ENCODE measurements at regions not wholly inside any gene's neighbourhood (a gene's known extent, or its start where the extent isn't known, plus 50 kb on each side); places are given as distances from the start of the nearest gene placed in this dataset.

DNA sequence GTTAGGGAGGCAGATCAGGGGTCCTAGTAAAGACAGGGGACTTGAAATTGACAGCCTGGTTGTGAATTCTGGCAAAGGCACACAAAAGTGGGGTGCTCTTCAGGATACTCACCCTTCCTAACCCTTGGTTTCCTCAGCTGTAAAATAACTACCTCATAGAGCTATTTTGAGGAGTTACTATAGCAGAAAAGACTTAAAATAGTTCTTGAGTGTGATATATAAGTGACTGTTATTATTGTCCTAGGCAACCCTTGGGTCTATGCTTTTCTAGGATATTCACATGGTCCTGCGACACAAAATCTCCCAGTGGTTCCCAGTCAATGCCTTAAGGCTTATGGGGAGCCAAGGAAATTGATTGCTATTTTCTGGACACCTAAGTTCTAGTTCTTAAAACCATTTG is 98.1 kb upstream of the NAMPT start:
- intact Hi-C loops (cut with micrococcal nuclease), result no loop called here
- H3K27me3 Mint-ChIP-seq (ENCODE audit: low read depth), result peaks cover 13% of the 10 kb centered on the region
- CTCF ChIA-PET, result no interaction called here

DNA sequence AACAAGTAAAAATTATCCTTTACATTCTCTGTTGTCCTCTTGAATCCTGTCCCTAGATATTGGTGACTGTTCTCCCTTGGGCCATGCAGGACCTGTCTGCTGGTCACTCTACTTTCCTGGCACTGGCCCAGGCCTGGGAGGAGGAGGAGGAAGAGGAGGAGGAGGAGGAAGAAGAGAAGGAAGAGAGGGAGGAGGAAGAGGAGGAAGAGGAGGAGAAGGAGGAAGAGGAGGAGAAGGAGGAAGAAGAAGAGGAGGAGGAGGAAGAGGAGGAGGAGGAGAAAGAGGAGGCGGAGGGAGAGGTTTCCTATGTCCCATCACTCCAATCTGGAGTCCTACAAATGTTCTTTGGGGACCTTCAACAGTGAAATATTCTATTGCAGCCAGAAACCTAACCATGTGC is 97.3 kb upstream of the NAMPT start:
- no peak overlapping the region for H3K4me3 Mint-ChIP-seq
- peaks cover 8% of the 10 kb centered on the region for H3K4me1 Mint-ChIP-seq (ENCODE audit: low read depth)

More for the DNA sequence above, 98.1 kb upstream of the NAMPT start:
- Mint-ChIP-seq H3K27ac (no peak overlapping the region), H3K36me3 (ENCODE audit: low read depth) (no peaks in the 10 kb centered on the region), H3K9me3 (no peaks in the 10 kb centered on the region), H3K4me3 (no peak overlapping the region), H3K4me1 (ENCODE audit: low read depth) (peaks cover 2% of the 10 kb centered on the region)
- DNase-seq, result no peak

DNA sequence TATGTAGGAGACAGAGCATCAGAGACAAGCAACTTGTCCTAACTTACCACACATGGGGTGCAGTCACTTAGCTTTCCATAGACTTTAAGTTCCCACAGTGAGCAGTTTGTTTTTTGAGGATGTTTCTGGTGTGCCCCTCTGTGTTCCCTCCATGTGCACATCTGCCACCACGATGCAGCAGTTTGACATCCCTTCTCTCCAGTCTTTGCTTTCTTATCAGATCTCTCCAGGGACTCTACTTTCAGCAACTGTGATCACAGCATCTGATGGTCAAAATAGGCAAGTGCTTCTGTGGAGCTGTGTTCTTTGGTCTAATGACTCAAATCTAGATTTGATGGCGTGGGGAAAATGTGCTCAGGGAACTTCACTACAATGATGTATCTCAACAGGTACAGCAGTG is 96.5 kb upstream of the NAMPT start:
- Mint-ChIP-seq H3K4me1 (ENCODE audit: low read depth) (peaks cover 8% of the 10 kb centered on the region), H3K27ac (no peak overlapping the region), H3K4me3 (no peak overlapping the region), H3K36me3 (ENCODE audit: low read depth) (no peaks in the 10 kb centered on the region), H3K9me3 (no peaks in the 10 kb centered on the region), H3K27me3 (ENCODE audit: low read depth) (peaks cover 13% of the 10 kb centered on the region)
- DNase-seq, result no peak
- CTCF ChIA-PET, result no interaction called here
- intact Hi-C loops (cut with micrococcal nuclease), result no loop called here

More for the DNA sequence above, 97.3 kb upstream of the NAMPT start:
- DNase-seq, result no peak
- Mint-ChIP-seq H3K9me3 (no peaks in the 10 kb centered on the region), H3K36me3 (ENCODE audit: low read depth) (no peaks in the 10 kb centered on the region), H3K27me3 (ENCODE audit: low read depth) (peaks cover 13% of the 10 kb centered on the region), H3K27ac (no peak overlapping the region)
- intact Hi-C loops (cut with micrococcal nuclease), result no loop called here
- CTCF ChIA-PET, result no interaction called here

DNA sequence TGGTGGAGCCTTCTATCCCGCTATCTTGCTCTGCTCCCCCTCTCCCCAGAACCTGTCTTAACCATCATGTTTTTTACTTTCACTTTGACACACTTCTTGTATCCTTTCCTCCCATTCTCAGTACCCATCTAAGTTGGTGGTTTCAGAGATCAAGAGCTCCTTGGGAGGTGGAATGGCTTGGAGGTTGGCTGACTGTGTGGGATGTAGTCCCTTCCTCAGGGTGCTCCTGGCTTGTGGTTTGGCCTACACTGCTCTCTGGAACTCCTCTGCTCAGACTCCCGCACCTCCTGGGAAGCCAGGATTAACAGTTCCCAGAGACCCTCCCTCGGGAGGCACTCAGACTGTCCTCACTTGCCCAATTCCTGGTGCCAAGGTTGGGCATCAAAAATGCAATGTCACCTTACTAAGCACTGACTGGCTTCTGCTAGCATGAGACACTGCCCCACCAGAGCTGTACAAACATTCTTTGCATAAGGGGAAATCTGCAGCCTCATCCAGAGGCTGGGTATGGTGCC is 93.1 kb upstream of the NAMPT start:
- CTCF ChIA-PET, result interaction anchor here (0.7 to 1.9 kb wide), 2 partner anchors 11 to 84 kb away, joined by 3 to 4 read pairs; no protein-coding TSS in a partner anchor
- DNase-seq, result no peak
- Mint-ChIP-seq H3K4me1 (ENCODE audit: low read depth) (peaks cover 8% of the 10 kb centered on the region), H3K27me3 (ENCODE audit: low read depth) (peaks cover 9% of the 10 kb centered on the region), H3K36me3 (ENCODE audit: low read depth) (no peaks in the 10 kb centered on the region), H3K9me3 (no peaks in the 10 kb centered on the region), H3K4me3 (no peak overlapping the region), H3K27ac (no peak overlapping the region)
- intact Hi-C loops (cut with micrococcal nuclease), result loop anchor here (2.0 kb wide), 1 partner anchor 15 kb away; no protein-coding TSS in a partner anchor

DNA sequence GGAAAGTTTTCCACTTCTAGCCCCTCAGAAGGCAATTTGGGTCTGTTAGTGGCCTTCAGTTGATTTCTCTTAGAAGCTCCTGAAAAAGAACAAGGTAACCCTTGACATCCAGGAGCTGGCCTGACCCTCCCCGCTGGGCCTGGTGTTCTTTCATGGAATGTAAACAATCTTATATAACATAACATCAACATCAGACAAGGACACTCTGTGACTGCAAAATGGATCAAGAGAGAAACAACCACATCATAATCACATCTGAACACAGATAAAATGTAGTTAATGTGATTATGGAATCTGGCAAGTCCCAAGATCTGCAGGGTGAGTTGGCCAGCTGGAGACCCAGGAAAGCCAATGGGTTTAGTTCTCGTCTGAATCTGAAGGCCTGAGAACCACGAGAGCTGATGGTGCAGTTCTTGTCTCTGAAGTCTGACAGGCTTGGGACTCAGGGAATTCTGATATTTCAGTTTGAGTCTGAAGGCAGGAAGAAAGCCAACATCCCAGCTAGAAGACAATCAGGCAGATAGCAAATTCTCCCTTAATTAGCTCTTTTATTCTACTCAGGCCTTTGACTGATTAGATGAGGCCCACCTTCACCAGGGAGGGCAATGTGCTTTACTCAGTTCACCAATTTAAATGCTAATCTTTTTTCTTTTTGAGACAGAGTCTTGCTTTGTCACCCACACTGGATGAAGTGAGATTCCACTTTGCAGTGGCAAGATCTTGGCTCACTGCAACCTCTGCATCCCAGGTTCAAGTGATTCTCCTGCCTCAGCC is 91.4 kb upstream of the NAMPT start:
- CTCF ChIA-PET, result interaction anchor here (1.5 to 1.9 kb wide), 2 partner anchors 9 to 106 kb away, joined by 3 to 4 read pairs; no protein-coding TSS in a partner anchor
- no peak overlapping the region for H3K4me3 Mint-ChIP-seq
- no peak overlapping the region for H3K27ac Mint-ChIP-seq
- no peaks in the 10 kb centered on the region for H3K27me3 Mint-ChIP-seq (ENCODE audit: low read depth)
- no peak for DNase-seq
- no peaks in the 10 kb centered on the region for H3K9me3 Mint-ChIP-seq
- peaks cover 8% of the 10 kb centered on the region for H3K4me1 Mint-ChIP-seq (ENCODE audit: low read depth)
- intact Hi-C loops (cut with micrococcal nuclease), result no loop called here
- no peaks in the 10 kb centered on the region for H3K36me3 Mint-ChIP-seq (ENCODE audit: low read depth)

DNA sequence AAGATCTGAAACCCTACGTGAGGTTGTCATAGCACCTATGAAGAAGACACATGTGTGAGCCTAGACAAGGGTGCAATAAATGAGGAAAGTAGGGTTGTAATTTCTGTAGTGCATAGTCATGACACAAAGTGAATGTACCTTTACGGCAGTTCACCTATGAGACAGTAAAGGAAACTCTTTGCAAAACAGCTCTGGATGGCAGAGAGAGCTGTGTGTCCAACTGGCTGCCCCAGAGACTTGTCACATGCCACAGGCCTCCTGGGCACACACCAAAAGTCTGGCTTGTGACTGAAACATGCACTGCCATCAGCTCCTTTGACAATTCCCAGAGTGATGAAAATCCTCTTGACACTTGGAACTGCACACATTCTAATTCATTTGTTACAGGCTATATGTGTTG is 90.7 kb upstream of the NAMPT start:
- no peaks in the 10 kb centered on the region for H3K9me3 Mint-ChIP-seq
- peaks cover 8% of the 10 kb centered on the region for H3K4me1 Mint-ChIP-seq (ENCODE audit: low read depth)
- H3K36me3 Mint-ChIP-seq (ENCODE audit: low read depth), result no peaks in the 10 kb centered on the region
- CTCF ChIA-PET, result no interaction called here
- H3K27ac Mint-ChIP-seq, result no peak overlapping the region
- H3K27me3 Mint-ChIP-seq (ENCODE audit: low read depth), result no peaks in the 10 kb centered on the region
- DNase-seq, result no peak
- intact Hi-C loops (cut with micrococcal nuclease), result no loop called here
- H3K4me3 Mint-ChIP-seq, result no peak overlapping the region

DNA sequence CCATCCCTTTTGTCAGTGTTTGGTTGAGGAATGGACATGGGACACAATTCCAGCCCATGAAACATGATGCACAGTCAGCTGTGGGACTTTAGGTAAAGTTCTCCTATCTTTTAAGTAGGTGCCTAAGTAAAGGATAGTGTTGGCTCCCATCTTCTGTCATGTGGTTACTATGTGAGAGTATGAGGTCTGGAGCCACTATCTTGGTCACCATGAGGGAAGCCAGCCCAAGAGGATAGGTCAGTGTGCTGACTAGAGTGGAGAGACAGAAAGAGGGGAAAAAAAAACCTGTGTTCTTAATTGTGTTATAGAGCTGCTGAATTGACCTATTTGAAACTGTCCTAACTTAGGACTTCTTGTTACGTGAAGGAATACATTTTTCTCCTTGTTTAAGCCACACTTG is 89.7 kb upstream of the NAMPT start:
- H3K27ac Mint-ChIP-seq, result no peak overlapping the region
- CTCF ChIA-PET, result no interaction called here
- H3K27me3 Mint-ChIP-seq (ENCODE audit: low read depth), result no peaks in the 10 kb centered on the region
- H3K4me3 Mint-ChIP-seq, result no peak overlapping the region
- no peak for DNase-seq
- H3K4me1 Mint-ChIP-seq (ENCODE audit: low read depth), result peaks cover 12% of the 10 kb centered on the region
- H3K36me3 Mint-ChIP-seq (ENCODE audit: low read depth), result no peaks in the 10 kb centered on the region
- intact Hi-C loops (cut with micrococcal nuclease), result no loop called here
- no peaks in the 10 kb centered on the region for H3K9me3 Mint-ChIP-seq

DNA sequence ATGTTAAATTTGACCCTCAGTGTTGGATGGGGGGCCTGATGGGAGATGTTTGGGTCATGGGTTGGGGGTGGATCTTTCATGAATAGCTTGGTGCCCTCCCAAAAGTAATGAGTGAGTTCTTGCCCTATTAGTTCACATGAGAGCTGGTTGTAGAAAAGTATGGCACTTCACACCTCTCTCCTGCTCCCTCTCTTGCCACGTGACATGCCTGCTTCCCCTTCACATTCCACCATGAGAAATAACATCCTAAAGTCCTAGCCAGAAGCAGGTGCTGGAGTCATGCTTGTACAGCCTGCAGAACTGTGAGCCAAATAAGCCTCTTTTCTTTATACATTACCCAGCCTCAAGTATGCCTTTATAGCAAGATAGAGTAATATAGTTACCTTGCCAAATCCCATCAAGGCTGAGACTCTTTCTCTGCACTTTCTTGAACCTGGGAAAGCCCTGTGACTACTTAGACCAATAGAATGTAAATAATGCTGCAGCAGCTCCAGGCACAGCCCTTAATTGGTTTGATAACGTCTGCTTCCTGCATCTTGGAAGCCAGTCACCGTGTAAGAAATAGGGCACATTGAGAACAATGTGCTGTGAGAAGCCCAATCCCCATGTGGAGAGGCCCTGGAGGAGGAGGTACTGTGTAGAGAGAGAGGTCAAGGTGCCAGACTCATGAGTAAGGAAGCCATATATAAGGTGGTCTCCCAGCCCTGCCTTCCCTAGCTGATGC is 88.0 kb upstream of the NAMPT start:
- intact Hi-C loops (cut with micrococcal nuclease), result no loop called here
- no peaks in the 10 kb centered on the region for H3K27me3 Mint-ChIP-seq (ENCODE audit: low read depth)
- peaks cover 21% of the 10 kb centered on the region for H3K4me1 Mint-ChIP-seq (ENCODE audit: low read depth)
- CTCF ChIA-PET, result no interaction called here
- H3K4me3 Mint-ChIP-seq, result no peak overlapping the region
- no peak for DNase-seq
- no peaks in the 10 kb centered on the region for H3K9me3 Mint-ChIP-seq
- no peaks in the 10 kb centered on the region for H3K36me3 Mint-ChIP-seq (ENCODE audit: low read depth)
- no peak overlapping the region for H3K27ac Mint-ChIP-seq

DNA sequence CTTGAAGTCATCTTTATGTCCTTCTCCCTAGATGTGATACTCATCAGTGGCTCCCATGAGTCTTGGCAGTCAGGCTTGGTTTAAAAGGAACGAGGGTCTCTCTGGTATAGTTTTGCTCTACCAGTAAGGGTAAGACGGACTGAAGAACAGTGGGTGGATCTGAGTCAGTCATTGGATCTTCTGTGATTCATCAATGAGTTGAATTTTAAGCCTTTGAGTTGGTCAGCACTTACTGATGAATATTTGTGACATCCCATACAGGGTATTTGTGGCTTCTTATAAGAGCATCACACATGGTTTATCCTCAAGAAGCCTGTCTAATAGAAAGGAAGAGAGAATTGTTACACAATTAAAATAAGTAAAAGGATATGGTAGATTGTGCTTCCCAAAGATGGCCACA is 87.3 kb upstream of the NAMPT start:
- intact Hi-C loops (cut with micrococcal nuclease), result no loop called here
- H3K27ac Mint-ChIP-seq, result no peak overlapping the region
- H3K36me3 Mint-ChIP-seq (ENCODE audit: low read depth), result no peaks in the 10 kb centered on the region
- no peaks in the 10 kb centered on the region for H3K27me3 Mint-ChIP-seq (ENCODE audit: low read depth)
- H3K9me3 Mint-ChIP-seq, result no peaks in the 10 kb centered on the region
- H3K4me3 Mint-ChIP-seq, result no peak overlapping the region
- peaks cover 23% of the 10 kb centered on the region for H3K4me1 Mint-ChIP-seq (ENCODE audit: low read depth)
- CTCF ChIA-PET, result no interaction called here
- no peak for DNase-seq

DNA sequence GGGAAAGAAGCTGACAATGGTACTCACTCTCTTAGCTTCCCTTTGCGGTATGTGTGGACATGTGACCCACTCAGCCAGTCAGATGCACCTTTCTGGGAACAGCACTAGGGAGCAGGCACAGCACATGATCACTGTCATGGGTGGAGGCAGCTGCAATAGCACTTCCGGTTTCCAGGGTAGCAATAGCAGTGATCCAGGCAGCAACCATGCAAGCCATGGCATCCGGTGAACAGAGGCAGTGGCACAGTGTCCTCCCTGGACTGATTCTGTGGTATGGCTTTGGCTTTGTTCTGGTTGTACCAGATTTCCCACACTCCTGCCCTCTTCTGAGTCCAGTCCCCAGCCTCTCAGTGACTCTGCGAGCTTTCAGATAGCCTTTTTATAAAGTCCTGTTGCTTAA is 86.8 kb upstream of the NAMPT start:
- intact Hi-C loops (cut with micrococcal nuclease), result no loop called here
- Mint-ChIP-seq H3K4me1 (ENCODE audit: low read depth) (peaks cover 28% of the 10 kb centered on the region), H3K9me3 (no peaks in the 10 kb centered on the region), H3K27me3 (ENCODE audit: low read depth) (no peaks in the 10 kb centered on the region), H3K36me3 (ENCODE audit: low read depth) (no peaks in the 10 kb centered on the region), H3K27ac (no peak overlapping the region), H3K4me3 (no peak overlapping the region)
- CTCF ChIA-PET, result no interaction called here
- DNase-seq, result no peak

DNA sequence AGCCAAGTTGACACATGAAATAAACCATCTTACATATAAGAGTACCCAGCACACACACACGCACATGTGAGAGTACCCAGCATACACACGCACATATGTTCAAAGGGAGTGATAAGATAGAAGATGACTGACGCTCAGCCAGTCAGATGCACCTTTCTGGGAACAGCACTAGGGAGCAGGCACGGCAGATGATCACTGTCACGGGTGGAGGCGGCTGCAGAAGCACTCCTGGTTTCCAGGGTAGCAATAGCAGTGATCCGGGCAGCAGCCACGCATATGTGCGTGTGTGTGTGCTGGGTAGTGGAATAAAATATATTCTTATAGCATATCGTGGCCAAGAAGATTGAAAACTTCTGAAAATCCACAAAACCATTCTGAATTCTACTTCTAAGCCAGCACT is 85.8 kb upstream of the NAMPT start:
- no peaks in the 10 kb centered on the region for H3K36me3 Mint-ChIP-seq (ENCODE audit: low read depth)
- peaks cover 2% of the 10 kb centered on the region for H3K27me3 Mint-ChIP-seq (ENCODE audit: low read depth)
- intact Hi-C loops (cut with micrococcal nuclease), result no loop called here
- no peak overlapping the region for H3K4me3 Mint-ChIP-seq
- CTCF ChIA-PET, result no interaction called here
- H3K27ac Mint-ChIP-seq, result no peak overlapping the region
- no peaks in the 10 kb centered on the region for H3K9me3 Mint-ChIP-seq
- DNase-seq, result no peak
- H3K4me1 Mint-ChIP-seq (ENCODE audit: low read depth), result peaks cover 39% of the 10 kb centered on the region

DNA sequence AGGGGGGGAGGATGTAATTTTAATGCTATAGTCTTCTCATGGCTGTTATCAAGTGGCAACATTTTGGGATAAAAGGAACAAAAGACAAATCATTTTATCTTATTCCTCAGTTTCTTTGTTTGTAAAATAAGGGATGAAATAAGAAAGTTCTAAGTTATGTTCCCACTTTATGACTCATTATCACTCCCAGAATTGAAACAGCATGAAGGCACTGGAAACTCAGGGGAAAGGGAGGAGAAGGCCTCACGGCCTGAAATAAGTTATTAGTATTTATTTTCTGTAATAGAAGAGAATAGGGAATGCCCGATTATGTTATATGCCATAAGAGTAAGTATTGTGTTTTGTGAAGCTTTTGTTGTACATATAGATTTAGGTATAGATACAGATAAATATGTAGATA is 85.0 kb upstream of the NAMPT start:
- Mint-ChIP-seq H3K4me3 (no peak overlapping the region), H3K9me3 (no peaks in the 10 kb centered on the region), H3K36me3 (ENCODE audit: low read depth) (no peaks in the 10 kb centered on the region), H3K27ac (no peak overlapping the region), H3K27me3 (ENCODE audit: low read depth) (peaks cover 2% of the 10 kb centered on the region), H3K4me1 (ENCODE audit: low read depth) (peaks cover 44% of the 10 kb centered on the region)
- intact Hi-C loops (cut with micrococcal nuclease), result loop anchor here (5.0 to 10.0 kb wide), 2 partner anchors 292 to 1445 kb away; partner anchors contain the start of gene CCDC71L
- CTCF ChIA-PET, result no interaction called here
- no peak for DNase-seq

Measured in activated naive CD4-positive, alpha-beta T cell treated with anti-CD3 and anti-CD28 coated beads for 36 hours (primary cell).